Endothelial cell of umbilical vein (primary cell): ENCODE measurements at regions not wholly inside any gene's neighbourhood (a gene's known extent, or its start where the extent isn't known, plus 50 kb on each side); places are given as distances from the start of the nearest gene placed in this dataset.

ENCODE experiments used
- BruUV-seq: library from RNA; stranded (reverse); fragments of 400-500 nt; replicated peaks from 2 replicates; lab custom pipeline; 2021; lab: Mats Ljungman, UMichigan
- CTCF ChIA-PET: fragments of 300-600, 350-600 bp; sonication (Branson Sonifier 250); formaldehyde crosslinking; loops from one replicate; lab custom pipeline; 2021; ENCODE audit warnings: antibody characterized with exemption, inconsistent platforms; lab: Charles Lee
- POLR2A ChIA-PET: fragments of 300-600, 350-600 bp; sonication (Branson Sonifier 250); formaldehyde crosslinking; loops from one replicate; lab custom pipeline; 2021; ENCODE audit warnings: antibody characterized with exemption, inconsistent platforms; lab: Charles Lee
- DNase-seq: peaks from one replicate; pipeline ENCODE4 v3.0.0-alpha.2; 2011; ENCODE audit warnings: low read depth, low spot score
- FAIRE-seq: peaks from 2 replicates; lab custom pipeline; 2011; peaks lifted over from hg19 to GRCh38; lab: Jason Lieb, UNC
- H2AFZ ChIP-seq: 2 replicates; pipeline ENCODE4 v1.6.0; 2012; ENCODE audit warnings: low read depth, low read length, control low read depth, inconsistent platforms
- H3K27ac ChIP-seq: 2 replicates; pipeline ENCODE4 v1.5.1; 2011; ENCODE audit warnings: low read depth, mild to moderate bottlenecking, control low read depth, low read length, moderate library complexity; ENCODE audit not compliant: insufficient read depth
- H3K27me3 ChIP-seq, 2 experiments: 2 replicates each; pipeline versions ENCODE4 v1.6.0 to v1.6.1; 2011; ENCODE audit warnings: low read length in 2 of 2, mixed read lengths in 1 of 2; ENCODE audit not compliant: control insufficient read depth in 2 of 2, insufficient read depth in 2 of 2
- H3K36me3 ChIP-seq, 2 experiments: 2 replicates in 1 of 2; 3 replicates in 1 of 2; pipeline ENCODE4 v1.5.1; 2011; ENCODE audit warnings: low read length in 2 of 2, mild to moderate bottlenecking in 1 of 2, moderate library complexity in 1 of 2; ENCODE audit not compliant: control insufficient read depth in 2 of 2, insufficient read depth in 2 of 2; ENCODE audit errors: extremely low read depth in 1 of 2
- H3K4me1 ChIP-seq: 3 replicates; pipeline ENCODE4 v1.5.1; 2011; ENCODE audit warnings: mild to moderate bottlenecking, low read length; ENCODE audit not compliant: control insufficient read depth, insufficient read depth; ENCODE audit errors: extremely low read depth
- H3K4me2 ChIP-seq: 2 replicates; pipeline ENCODE4 v1.6.1; 2011; ENCODE audit warnings: low read length, control low read depth, mixed read lengths; ENCODE audit not compliant: insufficient read depth
- H3K4me3 ChIP-seq, 3 experiments: fragments of 200-600 bp in 1 of 3; sonication (generic), shearing (Covaris generic) in 1 of 3; replicated peaks in 1 of 3; 2 replicates each; pipeline ENCODE4 v1.5.1; 2011 to 2016; ENCODE audit warnings: control low read depth in 3 of 3, low read length in 3 of 3, mild to moderate bottlenecking in 2 of 3, inconsistent platforms in 1 of 3, low read depth in 1 of 3, moderate library complexity in 1 of 3; ENCODE audit not compliant: insufficient read depth in 1 of 3
- H3K79me2 ChIP-seq: 2 replicates; pipeline ENCODE4 v1.6.0; 2012; ENCODE audit warnings: low read length, inconsistent platforms; ENCODE audit not compliant: control insufficient read depth, insufficient read depth
- H3K9ac ChIP-seq: replicated peaks from 2 replicates; pipeline ENCODE3; 2011; ENCODE audit warnings: low read length, control low read depth; ENCODE audit not compliant: insufficient read depth; ENCODE audit errors: extremely low read depth
- H3K9me1 ChIP-seq: replicated peaks from 3 replicates; pipeline ENCODE4 v1.6.0; 2011; ENCODE audit warnings: mild to moderate bottlenecking, low read length; ENCODE audit not compliant: control insufficient read depth, insufficient read depth; ENCODE audit errors: extremely low read depth
- H3K9me3 ChIP-seq: replicated peaks from 2 replicates; pipeline ENCODE4 v1.5.1; 2012; ENCODE audit warnings: low read length, inconsistent platforms; ENCODE audit not compliant: control insufficient read depth, insufficient read depth
- H4K20me1 ChIP-seq: replicated peaks from 2 replicates; pipeline ENCODE3; 2011; ENCODE audit warnings: mild to moderate bottlenecking, low read length; ENCODE audit not compliant: control insufficient read depth, insufficient read depth; ENCODE audit errors: extremely low read depth
- CTCF ChIP-seq, 2 donors: IDR thresholded peaks; 1 replicate in 1 of 2; 2 replicates in 1 of 2; pipeline ENCODE4 v1.5.1; 2011; ENCODE audit warnings: low read length in 2 of 2, mild to moderate bottlenecking in 2 of 2, moderate library complexity in 2 of 2, control low read depth in 1 of 2, inconsistent platforms in 1 of 2, low read depth in 1 of 2; ENCODE audit not compliant: insufficient read depth in 1 of 2; ENCODE audit errors: extremely low read depth in 1 of 2
- EZH2 ChIP-seq: IDR thresholded peaks from 2 replicates; pipeline ENCODE4 v1.6.1; 2012; ENCODE audit warnings: borderline replicate concordance, low read depth, mild to moderate bottlenecking, moderate library complexity, low read length, inconsistent platforms; ENCODE audit not compliant: severe bottlenecking
- FOS ChIP-seq: IDR thresholded peaks from 2 replicates; pipeline ENCODE4 v1.6.1; 2011; ENCODE audit warnings: mild to moderate bottlenecking, low read length, moderate library complexity, borderline replicate concordance; ENCODE audit not compliant: insufficient read depth
- GATA2 ChIP-seq: IDR thresholded peaks from 2 replicates; pipeline ENCODE4 v1.7.0; 2011; ENCODE audit warnings: low read depth, mild to moderate bottlenecking, moderate library complexity, mixed read lengths, low read length; ENCODE audit not compliant: insufficient read length, insufficient read depth
- JUN ChIP-seq: IDR thresholded peaks from 2 replicates; pipeline ENCODE4 v1.6.1; 2011; ENCODE audit warnings: borderline replicate concordance, low read depth; ENCODE audit not compliant: insufficient read length, insufficient read depth
- MAX ChIP-seq: IDR thresholded peaks from 2 replicates; pipeline ENCODE4 v1.6.1; 2011; ENCODE audit not compliant: insufficient read depth, insufficient read length
- MYC ChIP-seq: IDR thresholded peaks from one replicate; pipeline ENCODE4 v1.6.1; 2011; ENCODE audit warnings: mild to moderate bottlenecking, low read depth, low read length
- POLR2A ChIP-seq: IDR thresholded peaks from 2 replicates; pipeline ENCODE4 v1.6.1; 2012; ENCODE audit warnings: low read depth, mild to moderate bottlenecking, control low read depth, low read length
- POLR2AphosphoS5 ChIP-seq: IDR thresholded peaks from 2 replicates; pipeline ENCODE4 v1.6.1; 2012; ENCODE audit warnings: low read depth, mild to moderate bottlenecking, control low read depth, low read length, moderate library complexity; ENCODE audit not compliant: insufficient read depth
- dilution Hi-C: fragments of 300-500 bp; cut with MboI; formaldehyde crosslinking; loops from one replicate; pipeline ENCODE4 v1.15.0; 2019; ENCODE audit warnings: low sequenced_read_pairs; ENCODE audit not compliant: extremely low pct_ligation_motif_present
- intact Hi-C: fragments of 100-400 bp; cut with micrococcal nuclease; formaldehyde crosslinking; loops from one replicate; pipeline ENCODE4 v1.10.0; 2022

DNA sequence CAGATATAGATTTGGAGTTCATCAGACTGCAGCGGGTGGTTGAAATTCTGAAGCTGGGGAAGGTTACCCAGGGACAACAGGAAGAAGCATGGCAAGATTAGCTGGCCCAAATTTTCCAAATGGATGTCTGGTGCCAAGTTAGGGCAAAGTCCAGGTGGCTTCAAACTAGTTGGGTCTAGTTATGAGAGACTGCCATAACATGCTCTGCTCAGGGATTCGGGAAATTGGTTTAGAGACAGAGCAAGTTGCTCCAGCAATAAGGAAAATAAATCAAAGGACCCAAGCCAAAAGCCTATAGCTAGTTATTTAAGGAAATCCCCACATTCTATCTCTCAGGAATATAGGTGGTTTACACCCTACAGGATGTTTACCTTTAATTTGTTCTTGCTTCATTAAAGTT, 125.7 kb upstream of the BTG1 start:
- no TSS peak for BruUV-seq
- no peak for FAIRE-seq
- Histone ChIP-seq H3K9ac (no peak overlapping the region), H3K36me3 (no peaks in the 10 kb centered on the region), H3K4me2 (no peak overlapping the region), H3K4me1 (no peaks in the 10 kb centered on the region), H3K4me3 (no peak overlapping the region), H3K79me2 (no peaks in the 10 kb centered on the region), H4K20me1 (no peaks in the 10 kb centered on the region), H3K9me3 (no peaks in the 10 kb centered on the region), H3K9me1 (no peaks in the 10 kb centered on the region), H3K27me3 (peaks cover 0 to 2% of the 10 kb centered on the region in 2 experiments), H2AFZ (no peak overlapping the region), H3K27ac (no peak overlapping the region)
- TF ChIP-seq POLR2AphosphoS5 (no peak), JUN (no peak), POLR2A (no peak), FOS (no peak)
- dilution Hi-C loops (no loop called here), intact Hi-C loops (no loop called here)
- ChIA-PET POLR2A (no interaction called here), CTCF (interaction anchor here (1.3 kb wide), 1 partner anchor 27 kb away, joined by 3 read pairs; no protein-coding TSS in a partner anchor)
- DNase-seq = no peak

DNA sequence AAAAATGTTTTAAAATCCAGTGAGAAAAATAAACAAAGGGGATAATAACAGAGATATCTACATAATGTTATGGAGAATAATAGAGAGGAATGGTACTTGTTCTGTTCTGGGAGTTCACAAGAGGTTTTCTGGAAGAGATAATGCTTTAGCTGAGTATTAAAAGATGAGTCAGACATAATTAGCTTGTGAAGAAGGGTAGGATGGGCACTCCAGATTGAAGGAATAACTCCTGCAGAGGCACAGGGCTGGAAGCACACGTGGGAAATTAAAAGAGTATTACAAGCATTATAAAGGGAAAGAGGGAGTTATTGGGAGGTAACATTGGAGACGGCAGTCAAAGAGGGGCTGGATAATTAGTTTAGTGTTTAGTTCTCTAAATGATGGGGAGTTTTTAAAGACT, 124.9 kb upstream of the BTG1 start:
- Histone ChIP-seq H4K20me1 (no peaks in the 10 kb centered on the region), H3K4me3 (no peak overlapping the region), H3K27me3 (peaks cover 0 to 2% of the 10 kb centered on the region in 2 experiments), H3K9me1 (no peaks in the 10 kb centered on the region), H3K27ac (no peak overlapping the region), H3K4me1 (no peaks in the 10 kb centered on the region), H2AFZ (no peak overlapping the region), H3K4me2 (no peak overlapping the region), H3K36me3 (no peaks in the 10 kb centered on the region), H3K9ac (no peak overlapping the region), H3K79me2 (no peaks in the 10 kb centered on the region), H3K9me3 (no peaks in the 10 kb centered on the region)
- BruUV-seq = no TSS peak
- FAIRE-seq = no peak
- ChIA-PET CTCF (no interaction called here), POLR2A (no interaction called here)
- TF ChIP-seq MAX (no peak), POLR2AphosphoS5 (no peak), FOS (no peak), GATA2 (no peak), POLR2A (no peak), MYC (no peak), JUN (no peak), CTCF (IDR thresholded peaks at IDR 0.05; ENCODE audit: extremely low read depth in 1 of 2, insufficient read depth in 1 of 2, low read depth in 1 of 2, low read length in 2 of 2) (no peak), EZH2 (no peak)
- dilution Hi-C loops = no loop called here
- intact Hi-C loops = no loop called here
- no peak for DNase-seq
